ENCODE measurements at regions not wholly inside any gene's neighbourhood (a gene's known extent, or its start where the extent isn't known, plus 50 kb on each side); places are given as distances from the start of the nearest gene placed in this dataset.

GRCh38 chr22:35138521-35138920 is 72.6 kb downstream of the ISX start:
- TF ChIP-seq CTCF (conservative IDR thresholded peaks at IDR 0.05 in 1 of 2, IDR thresholded peaks at IDR 0.05 in 1 of 2; ENCODE audit: extremely low read depth in 1 of 2, insufficient read depth in 1 of 2, low read depth in 1 of 2, low read length in 2 of 2): no peak
- no peak for TF ChIP-seq EZH2 (IDR thresholded peaks at IDR 0.05; ENCODE audit: borderline replicate concordance, low read length)

Measured in mammary epithelial cell (primary cell).